H1 (cell line): ENCODE measurements at regions not wholly inside any gene's neighbourhood (a gene's known extent, or its start where the extent isn't known, plus 50 kb on each side); places are given as distances from the start of the nearest gene placed in this dataset.

Experiments used
- BCL11A ChIP-seq, 2 experiments: IDR thresholded peaks; one replicate each; pipeline ENCODE4 v1.6.1; 2011; ENCODE audit warnings: low read depth in 2 of 2, low read length in 2 of 2, mild to moderate bottlenecking in 2 of 2
- CBX5 ChIP-seq: fragments of 300-800, 300-1000 bp; sonication (generic); IDR thresholded peaks from 2 replicates; pipeline ENCODE4 v1.7.1; 2016; ENCODE audit warnings: antibody characterized with exemption, low read length, low read depth
- EGR1 ChIP-seq: IDR thresholded peaks from 2 replicates; pipeline ENCODE4 v1.6.1; 2011; ENCODE audit warnings: low read depth, low read length, borderline replicate concordance
- FOSL1 ChIP-seq: IDR thresholded peaks from 2 replicates; pipeline ENCODE4 v1.6.1; 2011; ENCODE audit warnings: mild to moderate bottlenecking, low read depth, low read length, moderate library complexity; ENCODE audit not compliant: insufficient read depth
- NANOG ChIP-seq: IDR thresholded peaks from 2 replicates; pipeline ENCODE4 v1.6.1; 2011; ENCODE audit warnings: low read length, low read depth, mild to moderate bottlenecking, inconsistent platforms; ENCODE audit not compliant: insufficient read depth, poor library complexity, severe bottlenecking
- POLR2AphosphoS5 ChIP-seq: IDR thresholded peaks from 2 replicates; pipeline ENCODE4 v1.6.1; 2011; ENCODE audit warnings: low read depth, low read length
- POU5F1 ChIP-seq: IDR thresholded peaks from 2 replicates; pipeline ENCODE4 v1.6.1; 2011; ENCODE audit warnings: low read depth, mild to moderate bottlenecking, low read length, moderate library complexity
- SP2 ChIP-seq: IDR thresholded peaks from 2 replicates; pipeline ENCODE4 v1.6.1; 2012; ENCODE audit warnings: mild to moderate bottlenecking, low read length, inconsistent platforms
- SP4 ChIP-seq: IDR thresholded peaks from 2 replicates; pipeline ENCODE4 v1.6.1; 2012; ENCODE audit warnings: low read length, inconsistent platforms
- TAF1 ChIP-seq: IDR thresholded peaks from 2 replicates; pipeline ENCODE4 v1.6.1; 2011; ENCODE audit warnings: mild to moderate bottlenecking, low read depth, low read length
- TAF7 ChIP-seq: optimal IDR thresholded peaks from 2 replicates; pipeline ENCODE3; 2011; ENCODE audit warnings: low read depth, mild to moderate bottlenecking, inconsistent platforms, low read length, moderate library complexity, borderline replicate concordance
- TBP ChIP-seq: IDR thresholded peaks from 2 replicates; pipeline ENCODE4 v1.6.1; 2011; ENCODE audit warnings: low read depth, low read length, improper control_type of control experiment
- ZNF274 ChIP-seq: IDR thresholded peaks from 2 replicates; pipeline ENCODE4 v1.7.0; 2012; ENCODE audit warnings: low read length, borderline replicate concordance; ENCODE audit errors: extremely low read depth
- TF ChIP-seq, protein P1 (sequence below): fragments of 300-600 bp; sonication (generic); IDR thresholded peaks from 2 replicates; pipeline ENCODE4 v1.7.1; 2012; ENCODE audit warnings: low read length, moderate library complexity, mild to moderate bottlenecking, inconsistent platforms; ENCODE audit not compliant: insufficient replicate concordance

DNA sequence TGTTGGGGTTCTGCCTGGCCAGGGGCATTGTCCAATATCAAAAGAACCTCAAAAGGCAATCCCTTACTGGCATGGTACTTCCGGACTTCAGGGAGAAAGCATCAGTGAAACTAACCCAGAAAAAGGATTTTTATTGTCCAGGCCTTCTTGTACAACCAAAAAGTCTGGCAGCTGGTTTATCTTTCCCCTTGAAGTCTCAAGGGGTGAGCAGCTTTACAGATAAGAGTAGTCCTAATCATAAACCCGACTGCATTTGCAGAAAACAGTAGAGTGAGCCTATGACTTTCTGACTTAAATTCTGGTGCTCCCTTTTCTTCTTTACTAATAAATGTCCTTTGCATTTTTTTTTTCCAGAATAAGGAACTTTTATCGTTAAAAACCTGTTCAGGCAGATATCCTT lies 104.0 kb upstream of the CHRM3 start (continued):
- TF ChIP-seq, protein P1, sequence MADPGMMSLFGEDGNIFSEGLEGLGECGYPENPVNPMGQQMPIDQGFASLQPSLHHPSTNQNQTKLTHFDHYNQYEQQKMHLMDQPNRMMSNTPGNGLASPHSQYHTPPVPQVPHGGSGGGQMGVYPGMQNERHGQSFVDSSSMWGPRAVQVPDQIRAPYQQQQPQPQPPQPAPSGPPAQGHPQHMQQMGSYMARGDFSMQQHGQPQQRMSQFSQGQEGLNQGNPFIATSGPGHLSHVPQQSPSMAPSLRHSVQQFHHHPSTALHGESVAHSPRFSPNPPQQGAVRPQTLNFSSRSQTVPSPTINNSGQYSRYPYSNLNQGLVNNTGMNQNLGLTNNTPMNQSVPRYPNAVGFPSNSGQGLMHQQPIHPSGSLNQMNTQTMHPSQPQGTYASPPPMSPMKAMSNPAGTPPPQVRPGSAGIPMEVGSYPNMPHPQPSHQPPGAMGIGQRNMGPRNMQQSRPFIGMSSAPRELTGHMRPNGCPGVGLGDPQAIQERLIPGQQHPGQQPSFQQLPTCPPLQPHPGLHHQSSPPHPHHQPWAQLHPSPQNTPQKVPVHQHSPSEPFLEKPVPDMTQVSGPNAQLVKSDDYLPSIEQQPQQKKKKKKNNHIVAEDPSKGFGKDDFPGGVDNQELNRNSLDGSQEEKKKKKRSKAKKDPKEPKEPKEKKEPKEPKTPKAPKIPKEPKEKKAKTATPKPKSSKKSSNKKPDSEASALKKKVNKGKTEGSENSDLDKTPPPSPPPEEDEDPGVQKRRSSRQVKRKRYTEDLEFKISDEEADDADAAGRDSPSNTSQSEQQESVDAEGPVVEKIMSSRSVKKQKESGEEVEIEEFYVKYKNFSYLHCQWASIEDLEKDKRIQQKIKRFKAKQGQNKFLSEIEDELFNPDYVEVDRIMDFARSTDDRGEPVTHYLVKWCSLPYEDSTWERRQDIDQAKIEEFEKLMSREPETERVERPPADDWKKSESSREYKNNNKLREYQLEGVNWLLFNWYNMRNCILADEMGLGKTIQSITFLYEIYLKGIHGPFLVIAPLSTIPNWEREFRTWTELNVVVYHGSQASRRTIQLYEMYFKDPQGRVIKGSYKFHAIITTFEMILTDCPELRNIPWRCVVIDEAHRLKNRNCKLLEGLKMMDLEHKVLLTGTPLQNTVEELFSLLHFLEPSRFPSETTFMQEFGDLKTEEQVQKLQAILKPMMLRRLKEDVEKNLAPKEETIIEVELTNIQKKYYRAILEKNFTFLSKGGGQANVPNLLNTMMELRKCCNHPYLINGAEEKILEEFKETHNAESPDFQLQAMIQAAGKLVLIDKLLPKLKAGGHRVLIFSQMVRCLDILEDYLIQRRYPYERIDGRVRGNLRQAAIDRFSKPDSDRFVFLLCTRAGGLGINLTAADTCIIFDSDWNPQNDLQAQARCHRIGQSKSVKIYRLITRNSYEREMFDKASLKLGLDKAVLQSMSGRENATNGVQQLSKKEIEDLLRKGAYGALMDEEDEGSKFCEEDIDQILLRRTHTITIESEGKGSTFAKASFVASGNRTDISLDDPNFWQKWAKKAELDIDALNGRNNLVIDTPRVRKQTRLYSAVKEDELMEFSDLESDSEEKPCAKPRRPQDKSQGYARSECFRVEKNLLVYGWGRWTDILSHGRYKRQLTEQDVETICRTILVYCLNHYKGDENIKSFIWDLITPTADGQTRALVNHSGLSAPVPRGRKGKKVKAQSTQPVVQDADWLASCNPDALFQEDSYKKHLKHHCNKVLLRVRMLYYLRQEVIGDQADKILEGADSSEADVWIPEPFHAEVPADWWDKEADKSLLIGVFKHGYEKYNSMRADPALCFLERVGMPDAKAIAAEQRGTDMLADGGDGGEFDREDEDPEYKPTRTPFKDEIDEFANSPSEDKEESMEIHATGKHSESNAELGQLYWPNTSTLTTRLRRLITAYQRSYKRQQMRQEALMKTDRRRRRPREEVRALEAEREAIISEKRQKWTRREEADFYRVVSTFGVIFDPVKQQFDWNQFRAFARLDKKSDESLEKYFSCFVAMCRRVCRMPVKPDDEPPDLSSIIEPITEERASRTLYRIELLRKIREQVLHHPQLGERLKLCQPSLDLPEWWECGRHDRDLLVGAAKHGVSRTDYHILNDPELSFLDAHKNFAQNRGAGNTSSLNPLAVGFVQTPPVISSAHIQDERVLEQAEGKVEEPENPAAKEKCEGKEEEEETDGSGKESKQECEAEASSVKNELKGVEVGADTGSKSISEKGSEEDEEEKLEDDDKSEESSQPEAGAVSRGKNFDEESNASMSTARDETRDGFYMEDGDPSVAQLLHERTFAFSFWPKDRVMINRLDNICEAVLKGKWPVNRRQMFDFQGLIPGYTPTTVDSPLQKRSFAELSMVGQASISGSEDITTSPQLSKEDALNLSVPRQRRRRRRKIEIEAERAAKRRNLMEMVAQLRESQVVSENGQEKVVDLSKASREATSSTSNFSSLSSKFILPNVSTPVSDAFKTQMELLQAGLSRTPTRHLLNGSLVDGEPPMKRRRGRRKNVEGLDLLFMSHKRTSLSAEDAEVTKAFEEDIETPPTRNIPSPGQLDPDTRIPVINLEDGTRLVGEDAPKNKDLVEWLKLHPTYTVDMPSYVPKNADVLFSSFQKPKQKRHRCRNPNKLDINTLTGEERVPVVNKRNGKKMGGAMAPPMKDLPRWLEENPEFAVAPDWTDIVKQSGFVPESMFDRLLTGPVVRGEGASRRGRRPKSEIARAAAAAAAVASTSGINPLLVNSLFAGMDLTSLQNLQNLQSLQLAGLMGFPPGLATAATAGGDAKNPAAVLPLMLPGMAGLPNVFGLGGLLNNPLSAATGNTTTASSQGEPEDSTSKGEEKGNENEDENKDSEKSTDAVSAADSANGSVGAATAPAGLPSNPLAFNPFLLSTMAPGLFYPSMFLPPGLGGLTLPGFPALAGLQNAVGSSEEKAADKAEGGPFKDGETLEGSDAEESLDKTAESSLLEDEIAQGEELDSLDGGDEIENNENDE, result no peak
- no peak for TF ChIP-seq BCL11A (IDR thresholded peaks at IDR 0.05; ENCODE audit: low read depth in 2 of 2, low read length in 2 of 2)
- TF ChIP-seq EGR1, result no peak
- TF ChIP-seq TBP, result no peak
- no peak for TF ChIP-seq NANOG
- no peak for TF ChIP-seq SP2
- TF ChIP-seq TAF7, result no peak
- TF ChIP-seq TAF1, result no peak
- no peak for TF ChIP-seq POLR2AphosphoS5
- no peak for TF ChIP-seq POU5F1
- no peak for TF ChIP-seq CBX5
- TF ChIP-seq SP4, result no peak
- no peak for TF ChIP-seq FOSL1
- no peak for TF ChIP-seq ZNF274
